GM23338 (cell line): ENCODE measurements at regions not wholly inside any gene's neighbourhood (a gene's known extent, or its start where the extent isn't known, plus 50 kb on each side); places are given as distances from the start of the nearest gene placed in this dataset.

Experiments
- ATAC-seq: fragments of 200-7000 bp; cut with Tn5 transposase; 3 replicates; pipeline ENCODE4 v1.9.1; 2020
- DNase-seq: peaks from one replicate; pipeline ENCODE4 v3.0.0-alpha.2; 2015; ENCODE audit warnings: low spot score
- H2AFZ ChIP-seq: fragments of 200-600 bp; sonication (generic); 2 replicates; pipeline ENCODE4 v1.8.0; 2016; ENCODE audit warnings: antibody characterized with exemption, mild to moderate bottlenecking, moderate library complexity
- H3F3A ChIP-seq: fragments of 200-600 bp; sonication (generic); replicated peaks from 2 replicates; pipeline ENCODE4 v1.8.0; 2017; ENCODE audit warnings: antibody characterized with exemption, mixed run types, low read depth
- H3K27ac ChIP-seq: fragments of 200-600 bp; sonication (generic); 2 replicates; pipeline ENCODE4 v1.6.1; 2016; ENCODE audit warnings: low read depth
- H3K27me3 ChIP-seq: fragments of 200-600 bp; sonication (generic); 2 replicates; pipeline ENCODE4 v1.8.0; 2016; ENCODE audit warnings: mild to moderate bottlenecking, mixed run types, moderate library complexity; ENCODE audit not compliant: insufficient read depth
- H3K36me3 ChIP-seq: fragments of 200-600 bp; sonication (generic); 2 replicates; pipeline ENCODE4 v1.8.0; 2016; ENCODE audit warnings: mild to moderate bottlenecking; ENCODE audit not compliant: insufficient read depth
- H3K4me1 ChIP-seq: fragments of 200-600 bp; sonication (generic); 2 replicates; pipeline ENCODE4 v1.8.0; 2016; ENCODE audit warnings: mild to moderate bottlenecking, moderate library complexity; ENCODE audit not compliant: insufficient read depth
- H3K4me2 ChIP-seq: fragments of 200-600 bp; sonication (generic); 2 replicates; pipeline ENCODE4 v1.7.1; 2017; ENCODE audit warnings: mixed run types
- H3K4me3 ChIP-seq: fragments of 200-600 bp; sonication (generic); 2 replicates; pipeline ENCODE4 v1.6.1; 2016; ENCODE audit warnings: mixed run types
- H3K79me2 ChIP-seq: fragments of 200-600 bp; sonication (generic); replicated peaks from 2 replicates; pipeline ENCODE4 v1.8.0; 2017; ENCODE audit warnings: mild to moderate bottlenecking; ENCODE audit not compliant: insufficient read depth
- H3K9me2 ChIP-seq: fragments of 200-600 bp; sonication (generic); 2 replicates; pipeline ENCODE4 v1.8.0; 2017; ENCODE audit not compliant: insufficient read depth
- H4K20me1 ChIP-seq: fragments of 200-600 bp; sonication (generic); replicated peaks from 2 replicates; pipeline ENCODE4 v1.8.0; 2017; ENCODE audit warnings: mild to moderate bottlenecking; ENCODE audit not compliant: insufficient read depth
- H3K27ac Mint-ChIP-seq: 2 replicates; pipeline ENCODE4 v1.8.0; 2020; ENCODE audit warnings: inconsistent platforms, mild to moderate bottlenecking, moderate library complexity, mixed read lengths
- H3K27me3 Mint-ChIP-seq: 3 replicates; pipeline ENCODE4 v1.8.0; 2022; ENCODE audit warnings: low read depth, mild to moderate bottlenecking, moderate library complexity, mixed read lengths, inconsistent platforms; ENCODE audit not compliant: insufficient read depth, poor library complexity
- H3K36me3 Mint-ChIP-seq: 3 replicates; pipeline ENCODE4 v1.8.0; 2021; ENCODE audit warnings: low read depth, mild to moderate bottlenecking, inconsistent platforms, moderate library complexity, mixed read lengths
- H3K4me1 Mint-ChIP-seq: 3 replicates; pipeline ENCODE4 v1.8.0; 2020; ENCODE audit warnings: mild to moderate bottlenecking, inconsistent platforms, mixed read lengths
- H3K4me3 Mint-ChIP-seq: 3 replicates; pipeline ENCODE4 v1.8.0; 2021; ENCODE audit warnings: moderate library complexity, mild to moderate bottlenecking, inconsistent platforms, mixed read lengths
- H3K9me3 Mint-ChIP-seq: 3 replicates; pipeline ENCODE4 v1.8.0; 2020; ENCODE audit warnings: moderate library complexity, mild to moderate bottlenecking, inconsistent platforms, mixed read lengths
- CREB1 ChIP-seq: fragments of 250-450 bp; sonication (Bioruptor Pico); IDR thresholded peaks from 2 replicates; pipeline ENCODE4 v1.5.0; 2020; ENCODE audit warnings: low read depth, mild to moderate bottlenecking, moderate library complexity
- ETS1 ChIP-seq: IDR thresholded peaks from 2 replicates; pipeline ENCODE4 v1.6.1; 2016; ENCODE audit warnings: antibody characterized with exemption
- EZH2 ChIP-seq: fragments of 200-600 bp; sonication (generic); IDR thresholded peaks from one replicate; pipeline ENCODE4 v1.8.0; 2017; ENCODE audit warnings: antibody characterized with exemption, mild to moderate bottlenecking, low read depth; ENCODE audit not compliant: unreplicated experiment
- EZH2phosphoT487 ChIP-seq: fragments of 200-600 bp; sonication (generic); IDR thresholded peaks from one replicate; pipeline ENCODE4 v1.8.1; 2018; ENCODE audit warnings: antibody characterized with exemption; ENCODE audit not compliant: unreplicated experiment
- JUNB ChIP-seq: IDR thresholded peaks from one replicate; pipeline ENCODE4 v1.6.1; 2016; ENCODE audit warnings: antibody characterized with exemption; ENCODE audit not compliant: unreplicated experiment
- NANOG ChIP-seq: IDR thresholded peaks from 2 replicates; pipeline ENCODE4 v1.6.1; 2016; ENCODE audit warnings: antibody characterized with exemption, borderline replicate concordance
- POLR2AphosphoS5 ChIP-seq: IDR thresholded peaks from 2 replicates; pipeline ENCODE4 v1.6.1; 2016; ENCODE audit warnings: antibody characterized with exemption, low read depth
- REST ChIP-seq: IDR thresholded peaks from one replicate; pipeline ENCODE4 v1.6.1; 2018; ENCODE audit warnings: antibody characterized with exemption; ENCODE audit not compliant: unreplicated experiment
- STAT1 ChIP-seq: IDR thresholded peaks from one replicate; pipeline ENCODE4 v1.6.1; 2016; ENCODE audit warnings: antibody characterized with exemption; ENCODE audit not compliant: unreplicated experiment
- ZNF114 ChIP-seq: fragments of 250-450 bp; sonication (Bioruptor Pico); IDR thresholded peaks from 2 replicates; pipeline ENCODE4 v1.5.0; 2020; ENCODE audit warnings: mild to moderate bottlenecking, moderate library complexity
- ZNF331 ChIP-seq: fragments of 250-450 bp; sonication (Bioruptor Pico); IDR thresholded peaks from 2 replicates; pipeline ENCODE4 v1.5.0; 2020; ENCODE audit warnings: low read depth, mild to moderate bottlenecking, moderate library complexity
- ZNF462 ChIP-seq: fragments of 250-450 bp; sonication (Bioruptor Pico); IDR thresholded peaks from 2 replicates; pipeline ENCODE4 v1.5.0; 2020; ENCODE audit warnings: mild to moderate bottlenecking, moderate library complexity
- TF ChIP-seq, protein P1 (sequence below), 2 experiments: fragments of 200-600 bp in 1 of 2; sonication (generic) in 1 of 2; conservative IDR thresholded peaks; 2 replicates each; pipeline versions ENCODE4 v1.5.1 to v1.6.1; 2016 to 2017; ENCODE audit warnings: antibody characterized with exemption in 2 of 2, low read depth in 2 of 2, mild to moderate bottlenecking in 2 of 2, moderate library complexity in 1 of 2

GRCh38 chr10:20999699-21000098 is 102.6 kb upstream of the NEBL start:
- no peaks in the 10 kb centered on the region; the same call in 1 of the 3 replicates for H3K4me1 Mint-ChIP-seq
- Histone ChIP-seq H3F3A (no peaks in the 10 kb centered on the region), H3K9me2 (no peaks in the 10 kb centered on the region), H3K4me2 (no peak overlapping the region), H3K4me1 (no peaks in the 10 kb centered on the region), H3K4me3 (no peak overlapping the region), H4K20me1 (no peaks in the 10 kb centered on the region), H3K27ac (no peak overlapping the region), H3K36me3 (no peaks in the 10 kb centered on the region), H3K79me2 (no peaks in the 10 kb centered on the region), H3K27me3 (no peaks in the 10 kb centered on the region), H2AFZ (no peak overlapping the region)
- H3K27ac Mint-ChIP-seq = no peak overlapping the region
- H3K4me3 Mint-ChIP-seq = no peak overlapping the region
- TF ChIP-seq ETS1 (no peak), CREB1 (CRISPR knock-in tag) (no peak), NANOG (no peak), JUNB (no peak), ZNF114 (CRISPR knock-in tag) (no peak), POLR2AphosphoS5 (no peak), EZH2phosphoT487 (no peak), ZNF331 (CRISPR knock-in tag) (no peak), REST (no peak), STAT1 (no peak), EZH2 (no peak), ZNF462 (CRISPR knock-in tag) (no peak)
- TF ChIP-seq, protein P1, sequence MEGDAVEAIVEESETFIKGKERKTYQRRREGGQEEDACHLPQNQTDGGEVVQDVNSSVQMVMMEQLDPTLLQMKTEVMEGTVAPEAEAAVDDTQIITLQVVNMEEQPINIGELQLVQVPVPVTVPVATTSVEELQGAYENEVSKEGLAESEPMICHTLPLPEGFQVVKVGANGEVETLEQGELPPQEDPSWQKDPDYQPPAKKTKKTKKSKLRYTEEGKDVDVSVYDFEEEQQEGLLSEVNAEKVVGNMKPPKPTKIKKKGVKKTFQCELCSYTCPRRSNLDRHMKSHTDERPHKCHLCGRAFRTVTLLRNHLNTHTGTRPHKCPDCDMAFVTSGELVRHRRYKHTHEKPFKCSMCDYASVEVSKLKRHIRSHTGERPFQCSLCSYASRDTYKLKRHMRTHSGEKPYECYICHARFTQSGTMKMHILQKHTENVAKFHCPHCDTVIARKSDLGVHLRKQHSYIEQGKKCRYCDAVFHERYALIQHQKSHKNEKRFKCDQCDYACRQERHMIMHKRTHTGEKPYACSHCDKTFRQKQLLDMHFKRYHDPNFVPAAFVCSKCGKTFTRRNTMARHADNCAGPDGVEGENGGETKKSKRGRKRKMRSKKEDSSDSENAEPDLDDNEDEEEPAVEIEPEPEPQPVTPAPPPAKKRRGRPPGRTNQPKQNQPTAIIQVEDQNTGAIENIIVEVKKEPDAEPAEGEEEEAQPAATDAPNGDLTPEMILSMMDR (conservative IDR thresholded peaks at IDR 0.05; ENCODE audit: low read depth in 2 of 2) = no peak
- no peaks in the 10 kb centered on the region for H3K27me3 Mint-ChIP-seq
- H3K9me3 Mint-ChIP-seq = no peaks in the 10 kb centered on the region
- no peaks in the 10 kb centered on the region for H3K36me3 Mint-ChIP-seq
- no peak for DNase-seq
- ATAC-seq = no peak
